ENCODE measurements at regions not wholly inside any gene's neighbourhood (a gene's known extent, or its start where the extent isn't known, plus 50 kb on each side); places are given as distances from the start of the nearest gene placed in this dataset.

DNA sequence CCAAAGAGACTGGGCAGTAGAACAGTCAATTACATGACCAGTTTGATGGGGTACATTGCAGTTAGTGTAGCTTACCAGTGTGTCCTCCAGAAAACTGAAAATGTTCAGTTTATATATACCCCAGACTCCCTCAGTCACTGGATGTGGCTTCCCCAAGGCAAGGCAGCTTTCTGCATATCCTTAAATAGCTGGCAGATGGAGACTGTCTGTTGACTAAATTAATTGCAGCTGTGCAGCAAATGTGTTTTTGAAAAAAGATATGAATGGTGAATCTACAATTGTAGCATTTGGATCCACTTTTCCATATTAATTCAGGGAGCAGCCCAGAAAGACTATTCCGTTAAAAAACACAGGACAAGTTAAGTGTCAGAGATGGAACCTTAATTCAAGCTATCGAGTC lies 565.1 kb upstream of the CCDC179 start:
- TF ChIP-seq, protein P1, sequence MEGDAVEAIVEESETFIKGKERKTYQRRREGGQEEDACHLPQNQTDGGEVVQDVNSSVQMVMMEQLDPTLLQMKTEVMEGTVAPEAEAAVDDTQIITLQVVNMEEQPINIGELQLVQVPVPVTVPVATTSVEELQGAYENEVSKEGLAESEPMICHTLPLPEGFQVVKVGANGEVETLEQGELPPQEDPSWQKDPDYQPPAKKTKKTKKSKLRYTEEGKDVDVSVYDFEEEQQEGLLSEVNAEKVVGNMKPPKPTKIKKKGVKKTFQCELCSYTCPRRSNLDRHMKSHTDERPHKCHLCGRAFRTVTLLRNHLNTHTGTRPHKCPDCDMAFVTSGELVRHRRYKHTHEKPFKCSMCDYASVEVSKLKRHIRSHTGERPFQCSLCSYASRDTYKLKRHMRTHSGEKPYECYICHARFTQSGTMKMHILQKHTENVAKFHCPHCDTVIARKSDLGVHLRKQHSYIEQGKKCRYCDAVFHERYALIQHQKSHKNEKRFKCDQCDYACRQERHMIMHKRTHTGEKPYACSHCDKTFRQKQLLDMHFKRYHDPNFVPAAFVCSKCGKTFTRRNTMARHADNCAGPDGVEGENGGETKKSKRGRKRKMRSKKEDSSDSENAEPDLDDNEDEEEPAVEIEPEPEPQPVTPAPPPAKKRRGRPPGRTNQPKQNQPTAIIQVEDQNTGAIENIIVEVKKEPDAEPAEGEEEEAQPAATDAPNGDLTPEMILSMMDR (IDR thresholded peaks at IDR 0.05; ENCODE audit: low read depth, low read length) = no peak
- H3K4me3 ChIP-seq (ENCODE audit: low read depth, low read length) = no peak overlapping the region

DNA sequence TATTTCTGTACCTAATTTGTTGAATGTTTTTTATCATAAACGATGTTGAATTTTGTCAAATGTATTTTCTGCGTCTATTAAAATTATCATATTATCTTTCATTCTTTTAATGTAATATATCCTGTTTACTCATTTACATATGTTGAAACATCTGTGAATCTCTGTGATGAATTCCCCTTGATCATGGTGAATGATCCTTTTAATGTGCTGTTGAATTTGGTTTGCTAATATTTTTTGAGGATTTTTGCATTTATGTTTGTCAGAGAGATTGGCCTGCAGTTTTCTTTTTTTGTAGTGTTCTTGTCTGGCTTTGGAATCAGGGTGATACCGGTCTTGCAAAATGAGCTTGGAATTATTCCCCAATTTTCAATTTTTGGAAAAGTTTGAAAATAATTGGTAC lies 569.3 kb upstream of the CCDC179 start:
- TF ChIP-seq, protein P1 (IDR thresholded peaks at IDR 0.05; ENCODE audit: low read depth, low read length) = no peak
- H3K4me3 ChIP-seq (ENCODE audit: low read depth, low read length) = no peak overlapping the region

DNA sequence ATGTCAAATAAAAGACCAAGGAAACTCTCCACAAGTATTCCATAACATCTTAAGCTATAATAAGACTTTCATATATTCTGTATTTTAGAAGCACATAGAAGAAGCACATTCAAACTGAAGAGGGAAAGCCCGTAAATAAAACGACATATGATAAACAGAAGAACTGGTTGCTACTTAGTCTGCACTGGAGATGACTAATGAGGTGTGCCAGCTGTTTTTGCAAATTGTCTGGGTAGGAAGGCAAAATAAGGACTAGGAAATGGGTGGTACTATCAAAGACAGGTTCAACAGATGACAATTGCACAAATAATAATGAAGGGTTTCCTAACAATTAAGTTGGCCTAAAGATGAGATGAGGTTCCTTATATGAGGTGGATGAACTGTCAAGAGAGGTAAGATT lies 593.2 kb upstream of the CCDC179 start:
- TF ChIP-seq, protein P1 (IDR thresholded peaks at IDR 0.05; ENCODE audit: low read depth, low read length) = no peak
- no peak overlapping the region for H3K4me3 ChIP-seq (ENCODE audit: low read depth, low read length)

DNA sequence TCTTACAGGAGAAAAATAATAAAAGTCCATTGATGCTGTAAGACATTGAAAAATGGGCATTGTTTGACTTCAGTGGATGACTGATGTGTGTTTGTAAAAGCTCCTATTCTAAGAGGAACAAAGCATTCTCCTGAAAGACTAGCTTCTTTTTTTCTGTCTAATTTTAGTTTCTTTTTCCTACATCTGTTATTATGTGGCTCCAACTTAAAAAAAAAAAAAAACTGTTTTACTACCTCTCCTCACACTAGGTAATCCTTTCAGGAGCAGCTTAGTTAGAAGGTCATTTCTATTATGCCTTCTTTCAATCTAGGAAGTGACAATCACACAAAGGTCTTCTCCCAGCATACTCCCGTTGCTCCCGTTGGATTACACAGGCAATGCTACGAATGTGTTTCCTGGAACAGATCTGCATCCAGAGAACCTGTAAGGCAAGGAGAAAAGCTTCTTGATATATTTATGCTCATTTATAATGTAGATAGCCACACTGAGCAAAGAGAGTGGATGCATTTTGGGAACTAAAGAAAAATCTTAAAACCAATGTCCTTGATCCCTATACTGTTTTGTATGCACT lies 595.1 kb upstream of the CCDC179 start:
- no peak overlapping the region for H3K4me3 ChIP-seq (ENCODE audit: low read depth, low read length)
- TF ChIP-seq, protein P1 (IDR thresholded peaks at IDR 0.05; ENCODE audit: low read depth, low read length) = no peak

DNA sequence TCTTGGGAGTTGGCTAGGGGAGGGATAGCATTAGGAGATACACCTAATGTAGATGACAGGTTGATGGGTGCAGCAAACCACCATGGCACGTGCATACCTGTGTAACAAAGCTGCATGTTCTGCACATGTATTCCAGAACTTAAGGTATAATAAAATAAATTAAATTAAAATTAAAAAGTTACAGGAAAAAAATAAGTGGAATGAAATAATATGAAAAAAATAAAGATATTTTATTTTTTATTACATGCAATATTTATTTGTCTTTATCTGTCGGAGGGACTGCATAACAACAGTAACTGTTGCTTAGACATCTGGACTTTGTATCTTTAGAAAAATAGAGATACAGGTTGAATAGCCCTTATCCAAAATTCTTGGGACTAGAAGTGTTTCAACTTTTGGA lies 597.4 kb upstream of the CCDC179 start:
- TF ChIP-seq, protein P1 (IDR thresholded peaks at IDR 0.05; ENCODE audit: low read depth, low read length) = no peak
- no peak overlapping the region for H3K4me3 ChIP-seq (ENCODE audit: low read depth, low read length)

DNA sequence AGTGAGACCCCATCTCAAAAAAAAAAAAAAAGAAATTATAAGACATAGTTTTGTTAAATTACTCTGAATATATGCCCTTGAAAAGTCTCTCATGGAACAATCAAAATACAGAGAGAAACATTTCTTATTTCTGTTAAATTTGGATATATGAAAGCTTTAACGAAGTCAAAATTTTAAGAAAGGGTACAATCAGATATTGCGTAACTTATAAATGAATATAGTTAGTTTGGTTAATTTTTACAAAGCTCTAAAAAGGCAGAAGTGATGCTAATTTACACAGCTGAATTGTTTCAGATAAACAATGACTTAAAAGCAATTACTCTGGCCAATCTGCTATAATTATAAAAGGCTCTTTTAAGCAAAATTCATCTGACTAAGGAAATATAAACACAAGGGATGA lies 611.6 kb upstream of the CCDC179 start:
- no peak overlapping the region for H3K4me3 ChIP-seq (ENCODE audit: low read depth, low read length)
- TF ChIP-seq, protein P1 (IDR thresholded peaks at IDR 0.05; ENCODE audit: low read depth, low read length) = no peak

DNA sequence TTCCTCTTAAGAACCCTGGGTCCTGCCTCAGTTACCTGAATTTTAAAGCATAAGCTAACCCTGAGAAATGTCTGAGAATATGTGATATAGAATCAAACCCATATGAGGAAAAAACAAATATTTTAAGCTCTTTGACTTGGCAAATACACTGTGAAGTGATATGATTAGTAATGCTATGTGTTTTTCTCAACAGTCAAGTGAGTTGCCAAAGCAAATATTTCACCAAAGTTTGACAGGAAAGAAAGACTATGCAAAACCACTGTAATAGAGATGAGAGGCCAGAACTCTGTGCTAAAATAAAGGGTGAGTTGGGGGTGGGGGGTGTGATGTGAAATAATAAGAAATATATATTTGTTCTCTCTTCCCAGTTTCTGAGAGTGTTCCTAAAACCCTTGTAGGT lies 613.5 kb upstream of the CCDC179 start:
- no peak overlapping the region for H3K4me3 ChIP-seq (ENCODE audit: low read depth, low read length)
- TF ChIP-seq, protein P1 (IDR thresholded peaks at IDR 0.05; ENCODE audit: low read depth, low read length) = no peak
